GM23338 (cell line): ENCODE measurements at regions not wholly inside any gene's neighbourhood (a gene's known extent, or its start where the extent isn't known, plus 50 kb on each side); places are given as distances from the start of the nearest gene placed in this dataset.

Experiments
- CTCF ChIP-seq, 2 experiments: fragments of 200-600 bp in 1 of 2; sonication (generic) in 1 of 2; conservative IDR thresholded peaks; 2 replicates each; pipeline versions ENCODE4 v1.5.1 to v1.6.1; 2016 to 2017; ENCODE audit warnings: antibody characterized with exemption in 2 of 2, low read depth in 2 of 2, mild to moderate bottlenecking in 2 of 2, moderate library complexity in 1 of 2
- EZH2 ChIP-seq: fragments of 200-600 bp; sonication (generic); IDR thresholded peaks from one replicate; pipeline ENCODE4 v1.8.0; 2017; ENCODE audit warnings: antibody characterized with exemption, mild to moderate bottlenecking, low read depth; ENCODE audit not compliant: unreplicated experiment
- JUNB ChIP-seq: IDR thresholded peaks from one replicate; pipeline ENCODE4 v1.6.1; 2016; ENCODE audit warnings: antibody characterized with exemption; ENCODE audit not compliant: unreplicated experiment
- POLR2AphosphoS5 ChIP-seq: IDR thresholded peaks from 2 replicates; pipeline ENCODE4 v1.6.1; 2016; ENCODE audit warnings: antibody characterized with exemption, low read depth
- REST ChIP-seq: IDR thresholded peaks from one replicate; pipeline ENCODE4 v1.6.1; 2018; ENCODE audit warnings: antibody characterized with exemption; ENCODE audit not compliant: unreplicated experiment

GRCh38 chr11:79492008-79492407 lies 51.2 kb upstream of the TENM4 start:
- no peak for TF ChIP-seq CTCF (conservative IDR thresholded peaks at IDR 0.05; ENCODE audit: low read depth in 2 of 2)
- TF ChIP-seq POLR2AphosphoS5, result no peak
- TF ChIP-seq EZH2, result no peak
- no peak for TF ChIP-seq REST
- no peak for TF ChIP-seq JUNB
